ENCODE measurements at regions not wholly inside any gene's neighbourhood (a gene's known extent, or its start where the extent isn't known, plus 50 kb on each side); places are given as distances from the start of the nearest gene placed in this dataset.
"Not testable (repeated sequence)": the region's sequence is repeated elsewhere in the genome, so short reads cannot be mapped to it uniquely, and the experiment has no call there.

DNA sequence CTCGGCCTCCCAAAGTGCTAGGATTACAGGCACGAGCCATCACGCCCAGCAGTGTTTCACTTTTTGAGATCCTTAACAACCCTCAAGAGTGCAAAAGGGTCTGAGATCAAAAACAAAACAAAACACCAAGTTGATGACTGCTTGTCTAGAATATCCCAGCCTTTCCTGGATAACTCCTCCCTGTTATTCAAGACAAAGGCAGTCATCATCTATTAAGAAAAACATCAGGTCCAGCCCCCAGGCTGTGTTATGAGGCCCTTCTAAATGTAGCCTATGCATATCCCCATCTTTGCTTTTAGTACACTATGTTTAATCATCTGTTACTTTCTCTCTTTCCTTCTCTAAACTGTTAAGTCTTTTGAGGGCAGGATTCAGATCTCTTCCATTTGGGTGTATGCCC lies 150.1 kb upstream of the FHIT start:
- DNase-seq = no peak
- POLR2A ChIA-PET = no interaction called here
- no peak for ATAC-seq
- H3K9me3 Mint-ChIP-seq = peaks cover 0 to 11% (median 1%) of the 10 kb centered on the region in 9 donors
- no peak overlapping the region for H3K4me3 Mint-ChIP-seq
- peaks cover 0 to 9% (median under 1%) of the 10 kb centered on the region in 5 donors for H3K27me3 Mint-ChIP-seq
- no peak overlapping the region for H3K27ac Mint-ChIP-seq
- H3K36me3 Mint-ChIP-seq = no peaks in the 10 kb centered on the region
- no peaks in the 10 kb centered on the region for H3K4me1 Mint-ChIP-seq

DNA sequence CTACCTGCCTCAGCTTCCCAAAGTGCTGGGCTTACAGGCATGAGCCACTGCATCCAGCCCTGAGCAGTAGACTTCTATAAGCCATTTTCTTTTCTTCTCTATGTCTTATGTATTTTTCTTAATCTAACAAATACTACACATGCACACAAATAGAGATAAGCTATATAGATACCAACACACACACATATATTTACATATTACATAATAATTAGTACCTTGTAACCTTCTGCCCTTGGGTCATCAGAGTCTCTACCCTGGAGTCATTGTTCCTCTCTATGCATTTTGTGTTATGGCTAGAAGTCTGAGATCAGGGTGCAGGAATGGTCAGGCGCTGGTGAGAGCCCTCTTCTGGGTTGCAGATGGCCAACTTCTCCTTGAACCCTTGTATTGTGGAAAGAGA lies 154.0 kb upstream of the PTPRG start:
- H3K4me1 Mint-ChIP-seq = no peaks in the 10 kb centered on the region
- no peak for ATAC-seq

DNA sequence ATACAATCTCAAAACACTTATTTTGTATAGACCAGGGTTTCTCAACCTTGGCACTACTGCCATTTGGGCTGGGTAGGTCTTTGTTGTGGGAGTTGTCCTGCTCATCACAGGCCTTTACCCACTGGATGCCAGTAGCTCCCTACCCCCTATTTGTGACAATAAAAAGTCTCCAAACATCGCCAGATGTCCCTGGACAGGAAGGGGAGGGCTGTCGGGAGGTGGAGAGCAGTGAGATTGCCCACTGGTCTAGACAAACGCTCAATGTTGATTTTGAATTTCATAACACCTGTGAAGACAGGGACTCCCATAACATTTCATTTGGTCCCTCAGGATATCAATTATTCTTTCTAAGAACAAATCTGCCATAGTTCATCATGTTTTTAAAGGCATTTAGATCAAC lies 151.7 kb upstream of the PTPRG start:
- peaks cover 0 to 12% (median 0%) of the 10 kb centered on the region in 9 donors for H3K9me3 Mint-ChIP-seq
- no peak for ATAC-seq
- no peaks in the 10 kb centered on the region for H3K4me1 Mint-ChIP-seq
- DNase-seq = no peak
- H3K4me3 Mint-ChIP-seq = no peak overlapping the region
- POLR2A ChIA-PET = no interaction called here
- peaks cover 9 to 30% (median 25%) of the 10 kb centered on the region in 5 donors for H3K27me3 Mint-ChIP-seq
- no peak overlapping the region for H3K27ac Mint-ChIP-seq
- H3K36me3 Mint-ChIP-seq = no peaks in the 10 kb centered on the region

More for the DNA sequence above, 154.0 kb upstream of the PTPRG start:
- DNase-seq = no peak
- H3K4me3 Mint-ChIP-seq = no peak overlapping the region
- peaks cover 0 to 12% (median 0%) of the 10 kb centered on the region in 9 donors for H3K9me3 Mint-ChIP-seq
- POLR2A ChIA-PET = no interaction called here
- H3K36me3 Mint-ChIP-seq = no peaks in the 10 kb centered on the region
- no peak overlapping the region for H3K27ac Mint-ChIP-seq
- peaks cover 8 to 26% (median 23%) of the 10 kb centered on the region in 5 donors for H3K27me3 Mint-ChIP-seq

DNA sequence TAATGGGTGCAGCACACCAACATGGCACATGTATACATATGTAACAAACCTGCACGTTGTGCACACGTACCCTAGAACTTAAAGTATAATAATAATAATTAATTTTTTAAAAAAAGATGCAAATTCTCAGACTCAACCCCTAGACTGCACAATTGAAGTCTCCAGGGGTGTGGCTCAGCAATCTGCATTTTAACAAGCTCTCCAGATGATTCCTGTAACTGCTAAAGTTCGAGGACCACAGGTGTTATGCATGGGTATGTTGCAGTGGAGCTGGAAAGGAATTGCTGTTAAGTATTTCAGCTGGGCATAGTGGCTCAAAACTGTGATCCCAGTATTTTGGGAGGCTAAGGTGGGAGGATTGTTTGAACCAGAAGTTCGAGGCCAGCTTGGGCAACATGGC lies 151.0 kb upstream of the PTPRG start:
- H3K36me3 Mint-ChIP-seq, ATAC-seq, DNase-seq, H3K4me1 Mint-ChIP-seq, H3K27ac Mint-ChIP-seq, POLR2A ChIA-PET, H3K4me3 Mint-ChIP-seq: not testable (repeated sequence)
- Mint-ChIP-seq H3K27me3 (peaks cover 9 to 32% (median 25%) of the 10 kb centered on the region in 5 donors), H3K9me3 (peaks cover 0 to 12% (median 1%) of the 10 kb centered on the region in 9 donors)

DNA sequence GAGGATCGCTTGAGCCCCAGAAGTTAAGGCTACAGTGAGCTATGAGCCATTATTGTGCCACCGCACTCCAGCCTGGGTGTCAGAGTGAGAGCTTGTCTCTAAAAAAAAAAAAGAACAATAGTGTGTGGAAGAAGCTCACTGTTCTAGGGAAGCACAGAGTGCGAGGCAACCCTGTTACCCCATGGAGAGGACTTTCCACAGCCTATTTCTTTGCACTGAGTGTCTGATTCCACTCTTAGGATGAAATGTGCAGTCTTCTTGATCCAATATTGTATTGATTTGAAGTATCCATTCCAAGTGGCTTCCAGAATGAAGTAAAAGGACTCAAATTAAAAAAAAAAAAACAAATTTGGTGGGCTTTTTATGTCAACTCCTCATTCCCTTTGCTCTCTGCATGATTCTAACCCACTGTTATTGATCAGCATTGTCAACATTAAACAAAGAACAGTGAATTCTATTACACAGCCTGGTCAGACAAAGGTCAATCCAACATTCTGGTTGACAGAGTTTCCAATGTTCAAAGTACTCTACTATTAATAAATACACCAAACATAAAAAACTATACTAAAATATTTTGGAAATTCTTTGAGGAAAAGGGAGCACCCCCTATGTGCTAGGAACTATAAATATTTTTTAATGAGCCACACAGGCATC lies 150.2 kb upstream of the PTPRG start:
- DNase-seq (no peak), ATAC-seq (no peak)
- peaks cover 0 to 12% (median 1%) of the 10 kb centered on the region in 9 donors for H3K9me3 Mint-ChIP-seq
- no peaks in the 10 kb centered on the region for H3K4me1 Mint-ChIP-seq
- POLR2A ChIA-PET = no interaction called here
- no peaks in the 10 kb centered on the region for H3K36me3 Mint-ChIP-seq
- no peak overlapping the region for H3K4me3 Mint-ChIP-seq
- peaks cover 9 to 32% (median 25%) of the 10 kb centered on the region in 5 donors for H3K27me3 Mint-ChIP-seq
- H3K27ac Mint-ChIP-seq = no peak overlapping the region

DNA sequence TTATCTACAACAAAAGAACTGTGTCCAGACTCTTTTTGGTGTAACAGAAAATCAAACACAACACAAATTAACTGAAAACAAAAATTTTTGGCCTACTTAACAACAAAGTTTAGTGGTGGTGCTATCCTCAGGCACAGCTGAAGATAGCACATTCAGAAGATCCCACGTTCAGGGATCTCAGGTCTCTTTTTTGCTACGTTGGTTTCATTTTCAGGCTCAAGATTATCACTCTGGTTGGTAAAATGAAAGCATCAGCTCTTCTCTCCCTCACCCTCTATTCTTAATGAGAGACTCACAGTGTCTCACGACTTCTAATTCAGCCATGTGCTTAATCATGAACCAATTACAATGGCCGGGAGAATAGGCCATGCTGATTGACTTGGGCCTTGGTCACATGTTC lies 146.9 kb upstream of the PTPRG start:
- Mint-ChIP-seq H3K4me1 (no peaks in the 10 kb centered on the region), H3K9me3 (peaks cover 0 to 6% (median under 1%) of the 10 kb centered on the region in 9 donors), H3K4me3 (no peak overlapping the region), H3K27ac (no peak overlapping the region), H3K27me3 (peaks cover 3 to 21% (median 8%) of the 10 kb centered on the region in 5 donors), H3K36me3 (no peaks in the 10 kb centered on the region)
- ATAC-seq = no peak
- POLR2A ChIA-PET = no interaction called here
- DNase-seq = no peak

DNA sequence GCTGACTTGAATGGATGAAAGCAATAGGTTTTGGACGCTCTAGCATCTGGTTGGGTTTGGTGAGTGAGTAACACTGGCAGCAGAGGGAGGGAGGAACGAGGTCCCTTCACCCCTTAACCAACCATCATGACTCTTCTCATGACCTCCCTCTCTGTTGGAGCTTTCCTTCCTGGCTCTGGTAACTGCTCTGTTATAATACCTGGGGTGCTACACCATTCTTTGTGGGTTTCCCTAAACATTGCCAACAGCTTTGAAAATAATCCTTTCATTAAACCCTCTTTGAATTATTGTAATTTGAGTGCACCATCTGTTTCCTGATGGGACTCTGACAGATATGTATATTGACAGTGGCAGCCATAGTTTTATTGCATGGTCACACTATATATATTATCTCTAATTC lies 146.2 kb upstream of the PTPRG start:
- ATAC-seq = no peak
- Mint-ChIP-seq H3K4me3 (no peak overlapping the region), H3K36me3 (no peaks in the 10 kb centered on the region), H3K4me1 (no peaks in the 10 kb centered on the region), H3K27ac (no peak overlapping the region), H3K27me3 (peaks cover 0 to 19% (median 6%) of the 10 kb centered on the region in 5 donors), H3K9me3 (peaks cover 0 to 6% (median 0%) of the 10 kb centered on the region in 9 donors)
- POLR2A ChIA-PET = no interaction called here
- DNase-seq = no peak

DNA sequence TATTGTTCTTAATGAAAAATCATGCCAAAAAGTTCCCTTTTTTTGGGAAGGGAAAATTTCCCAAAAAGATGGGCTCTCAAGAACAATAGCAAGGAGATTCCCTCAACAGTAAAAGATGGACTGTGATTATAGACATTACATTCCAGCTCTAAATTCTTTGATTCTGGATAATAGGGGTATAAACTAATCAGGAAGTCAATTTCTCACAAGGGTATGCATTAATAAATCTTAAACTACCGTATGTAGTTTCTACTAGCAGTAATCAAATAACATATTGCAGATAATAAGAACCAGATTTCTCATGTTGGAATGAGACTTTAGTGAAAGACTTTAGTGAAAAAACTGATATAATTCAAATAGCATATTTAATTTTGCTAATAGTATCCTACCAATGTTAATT lies 144.8 kb upstream of the PTPRG start:
- Mint-ChIP-seq H3K4me1 (no peaks in the 10 kb centered on the region), H3K9me3 (peaks cover 0 to 5% (median 0%) of the 10 kb centered on the region in 9 donors), H3K36me3 (no peaks in the 10 kb centered on the region), H3K27ac (no peak overlapping the region), H3K4me3 (no peak overlapping the region), H3K27me3 (peaks cover 0 to 15% (median 4%) of the 10 kb centered on the region in 5 donors)
- POLR2A ChIA-PET = no interaction called here
- ATAC-seq (no peak), DNase-seq (no peak)

DNA sequence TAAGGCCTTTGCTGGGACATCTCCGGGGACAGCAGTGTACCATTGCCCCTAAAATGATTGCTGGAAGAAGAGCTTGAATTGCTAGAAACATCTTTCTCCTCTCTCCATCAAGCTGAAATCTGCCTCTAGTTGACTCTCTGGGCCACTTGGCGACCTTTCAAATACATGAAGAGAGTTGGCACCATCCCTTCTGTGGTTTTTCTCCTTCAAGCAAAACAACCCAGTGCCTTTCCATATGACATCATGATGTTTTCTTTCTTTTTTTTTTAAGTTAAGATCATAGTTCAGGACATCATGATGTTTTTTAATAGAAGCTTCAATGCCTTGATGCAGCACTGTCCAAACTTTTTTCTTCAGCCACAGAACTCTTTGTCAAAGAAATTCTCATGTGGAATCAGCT lies 144.0 kb upstream of the PTPRG start:
- Mint-ChIP-seq H3K36me3 (no peaks in the 10 kb centered on the region), H3K27me3 (peaks cover 0 to 13% (median 2%) of the 10 kb centered on the region in 5 donors), H3K27ac (no peak overlapping the region), H3K4me3 (no peak overlapping the region), H3K4me1 (no peaks in the 10 kb centered on the region), H3K9me3 (peaks cover 0 to 3% (median 0%) of the 10 kb centered on the region in 9 donors)
- DNase-seq (no peak), ATAC-seq (no peak)
- POLR2A ChIA-PET = no interaction called here

DNA sequence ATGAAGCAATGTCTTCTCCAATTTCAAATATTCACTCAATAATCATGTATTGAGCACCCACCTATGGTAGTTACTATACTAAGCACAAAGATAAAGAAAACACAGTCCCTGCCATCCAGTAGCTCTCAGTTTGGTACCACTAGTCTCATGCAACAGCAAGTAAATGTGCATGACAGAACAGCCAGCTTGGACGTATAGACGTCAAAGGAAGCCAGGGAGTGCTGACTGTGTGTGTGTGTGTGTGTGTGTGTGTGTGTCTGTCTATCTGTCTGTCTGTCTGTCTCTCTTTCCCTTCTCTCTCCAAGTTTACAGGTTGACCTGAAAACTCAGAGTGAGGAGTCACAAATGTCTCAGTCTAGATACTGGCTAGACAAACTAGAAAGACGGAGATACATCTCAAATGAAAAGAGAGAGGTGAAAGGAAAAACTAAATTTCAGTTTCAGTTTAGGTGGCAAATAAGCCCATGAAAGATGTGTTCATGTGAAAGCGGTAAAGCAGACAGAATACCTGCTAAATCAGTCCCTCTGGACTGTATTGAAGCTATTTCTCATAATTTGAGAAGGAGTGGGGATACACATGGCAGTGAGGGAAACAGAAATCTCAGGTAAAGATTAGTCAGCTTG lies 141.1 kb upstream of the PTPRG start:
- Mint-ChIP-seq H3K36me3 (no peaks in the 10 kb centered on the region), H3K9me3 (peaks cover 0 to 3% (median 0%) of the 10 kb centered on the region in 9 donors), H3K27ac (no peak overlapping the region), H3K4me1 (no peaks in the 10 kb centered on the region), H3K4me3 (no peak overlapping the region), H3K27me3 (peaks cover 0 to 6% (median 2%) of the 10 kb centered on the region in 5 donors)
- ATAC-seq (no peak), DNase-seq (no peak)
- POLR2A ChIA-PET = no interaction called here

DNA sequence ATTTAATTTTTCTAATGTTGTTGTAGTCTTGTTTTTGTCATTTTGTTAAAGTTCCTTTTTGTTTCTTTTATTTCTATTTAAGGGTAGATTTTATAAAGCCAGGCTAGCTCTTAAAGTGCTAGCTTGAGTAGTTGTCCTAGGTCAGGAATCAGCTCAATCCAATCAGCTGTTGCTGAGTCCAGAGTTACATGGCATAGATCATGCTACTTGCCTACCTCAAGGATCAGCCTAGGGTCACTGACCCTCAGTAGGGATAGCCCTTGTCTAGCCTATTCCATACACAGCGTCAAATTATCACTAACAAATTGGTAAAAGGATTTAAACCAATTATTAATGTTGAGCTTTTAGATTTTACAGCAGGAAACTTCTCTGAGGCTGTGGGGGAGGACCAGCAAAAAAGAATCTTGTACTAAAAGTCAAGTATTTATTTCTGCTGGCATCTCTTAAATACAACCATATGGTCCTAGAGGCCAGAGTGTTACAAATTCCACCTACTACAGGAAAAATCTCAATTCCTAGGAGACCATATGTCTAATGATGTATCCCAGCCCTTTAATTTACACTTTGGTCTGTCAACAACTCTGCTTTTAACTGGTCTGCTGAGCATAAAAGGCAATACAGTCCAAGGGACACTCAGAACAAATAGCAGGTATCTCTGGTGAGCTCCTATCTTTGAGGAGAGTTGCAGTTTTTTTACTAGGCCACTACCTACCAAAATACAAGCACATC lies 138.3 kb upstream of the PTPRG start:
- no peaks in the 10 kb centered on the region for H3K36me3 Mint-ChIP-seq
- H3K9me3 Mint-ChIP-seq = peaks cover 0 to 5% (median 0%) of the 10 kb centered on the region in 9 donors
- no peak overlapping the region for H3K27ac Mint-ChIP-seq
- H3K27me3 Mint-ChIP-seq = peaks cover 0 to 9% (median 1%) of the 10 kb centered on the region in 5 donors
- H3K4me1 Mint-ChIP-seq = no peaks in the 10 kb centered on the region
- POLR2A ChIA-PET = no interaction called here
- no peak overlapping the region for H3K4me3 Mint-ChIP-seq
- no peak for DNase-seq
- no peak for ATAC-seq

DNA sequence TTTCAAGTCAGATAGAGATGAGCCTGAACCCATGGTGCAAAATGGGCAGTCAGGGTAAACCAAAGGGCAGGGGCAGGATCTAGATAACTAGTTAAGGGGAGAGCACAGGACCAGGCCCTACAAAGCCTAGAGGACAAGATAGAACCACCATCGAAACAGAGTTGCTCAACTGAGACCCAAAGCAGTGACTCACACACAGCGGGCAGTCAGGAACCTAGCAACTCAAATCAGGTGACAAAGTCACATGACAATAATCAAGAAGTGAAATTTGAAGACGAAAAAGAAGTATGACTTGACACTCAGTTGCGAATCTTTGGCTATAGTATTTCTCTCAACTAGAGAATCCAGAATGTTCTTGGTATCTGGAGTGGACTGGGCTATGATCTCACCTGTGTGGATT lies 136.0 kb upstream of the PTPRG start:
- ATAC-seq = no peak
- no peak overlapping the region for H3K4me3 Mint-ChIP-seq
- H3K27me3 Mint-ChIP-seq = peaks cover 0 to 6% (median 3%) of the 10 kb centered on the region in 5 donors
- POLR2A ChIA-PET = no interaction called here
- no peaks in the 10 kb centered on the region for H3K4me1 Mint-ChIP-seq
- no peak for DNase-seq
- H3K36me3 Mint-ChIP-seq = no peaks in the 10 kb centered on the region
- peaks cover 0 to 5% (median 0%) of the 10 kb centered on the region in 9 donors for H3K9me3 Mint-ChIP-seq
- H3K27ac Mint-ChIP-seq = no peak overlapping the region

DNA sequence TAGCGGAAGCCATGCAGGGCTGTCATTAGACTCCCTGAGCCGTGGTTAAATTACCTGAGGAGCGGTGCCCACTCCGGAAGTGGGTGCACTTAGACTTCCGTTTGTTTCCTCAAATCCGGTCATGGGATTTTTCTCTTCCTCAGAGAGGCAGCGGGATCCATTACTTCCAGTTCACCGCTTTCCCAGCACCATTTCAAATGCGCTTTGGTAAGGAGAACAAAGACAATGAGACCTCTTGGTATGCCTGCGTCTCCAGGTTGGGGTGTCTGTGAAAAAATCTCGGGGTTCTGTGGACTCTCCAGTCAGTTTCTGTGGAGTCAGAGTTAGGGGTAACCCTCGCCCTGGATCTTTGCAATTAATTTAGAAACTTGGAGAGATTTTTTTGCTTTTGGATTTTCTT lies 132.3 kb upstream of the PTPRG start:
- ATAC-seq (no peak), DNase-seq (no peak)
- Mint-ChIP-seq H3K27ac (no peak overlapping the region), H3K4me3 (no peak overlapping the region), H3K36me3 (no peaks in the 10 kb centered on the region), H3K9me3 (peaks cover 0 to 5% (median 0%) of the 10 kb centered on the region in 9 donors), H3K4me1 (no peaks in the 10 kb centered on the region), H3K27me3 (peaks cover 0 to 6% (median 3%) of the 10 kb centered on the region in 5 donors)
- POLR2A ChIA-PET = no interaction called here

Measured in naive thymus-derived CD8-positive, alpha-beta T cell (primary cell).